GM03348 (cell line): ENCODE measurements at regions not wholly inside any gene's neighbourhood (a gene's known extent, or its start where the extent isn't known, plus 50 kb on each side); places are given as distances from the start of the nearest gene placed in this dataset.

Experiments
- DNase-seq: peaks from one replicate; pipeline ENCODE4 v3.0.0; 2012; ENCODE audit warnings: low spot score

- DNase-seq, result no peak
Observed at GRCh38 chr16:87067836-87068761, 249.1 kb downstream of the C16orf95 start.

- DNase-seq, result no peak
Observed at GRCh38 chr16:87068762-87069150, 248.4 kb downstream of the C16orf95 start.

DNA sequence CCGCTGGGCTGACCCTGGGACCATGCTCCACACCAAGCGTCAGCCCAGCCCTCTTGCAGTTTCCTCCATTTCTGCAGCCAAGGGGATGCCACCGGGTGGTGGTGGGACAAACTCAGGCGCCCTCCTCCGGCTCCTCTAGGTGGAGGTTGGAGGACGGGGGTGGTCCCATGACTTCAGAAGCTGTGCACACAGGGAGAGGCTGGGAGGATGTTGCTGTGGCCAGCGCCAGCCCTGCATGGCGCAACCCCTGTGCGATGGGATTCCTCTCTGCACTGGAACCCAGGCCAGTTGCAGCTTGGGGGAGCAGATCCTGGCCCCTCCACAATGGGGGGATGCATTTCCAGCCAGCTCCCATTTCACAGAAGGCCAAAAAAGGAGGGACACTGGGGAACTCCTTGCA is 246.5 kb downstream of the C16orf95 start:
- DNase-seq, result no peak

DNA sequence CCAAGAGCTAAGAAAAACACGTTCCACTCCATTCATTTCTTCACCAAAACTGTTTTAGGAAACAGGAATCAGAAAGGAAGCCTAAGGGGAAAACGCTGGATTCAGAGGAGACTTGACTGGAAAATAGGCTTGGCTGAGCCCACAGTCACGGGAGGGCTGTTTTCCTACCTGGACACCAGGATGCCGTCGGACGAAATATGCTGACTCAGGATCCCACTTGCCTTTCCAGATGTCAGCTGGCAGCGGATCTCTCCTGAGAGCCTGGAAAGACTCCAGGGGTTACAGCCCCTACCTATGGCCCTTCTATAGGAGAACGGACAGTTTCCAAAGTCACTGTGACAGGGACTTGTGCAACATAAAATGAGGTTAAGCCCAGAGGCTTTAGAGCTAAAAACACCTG is 245.1 kb downstream of the C16orf95 start:
- DNase-seq, result no peak

DNA sequence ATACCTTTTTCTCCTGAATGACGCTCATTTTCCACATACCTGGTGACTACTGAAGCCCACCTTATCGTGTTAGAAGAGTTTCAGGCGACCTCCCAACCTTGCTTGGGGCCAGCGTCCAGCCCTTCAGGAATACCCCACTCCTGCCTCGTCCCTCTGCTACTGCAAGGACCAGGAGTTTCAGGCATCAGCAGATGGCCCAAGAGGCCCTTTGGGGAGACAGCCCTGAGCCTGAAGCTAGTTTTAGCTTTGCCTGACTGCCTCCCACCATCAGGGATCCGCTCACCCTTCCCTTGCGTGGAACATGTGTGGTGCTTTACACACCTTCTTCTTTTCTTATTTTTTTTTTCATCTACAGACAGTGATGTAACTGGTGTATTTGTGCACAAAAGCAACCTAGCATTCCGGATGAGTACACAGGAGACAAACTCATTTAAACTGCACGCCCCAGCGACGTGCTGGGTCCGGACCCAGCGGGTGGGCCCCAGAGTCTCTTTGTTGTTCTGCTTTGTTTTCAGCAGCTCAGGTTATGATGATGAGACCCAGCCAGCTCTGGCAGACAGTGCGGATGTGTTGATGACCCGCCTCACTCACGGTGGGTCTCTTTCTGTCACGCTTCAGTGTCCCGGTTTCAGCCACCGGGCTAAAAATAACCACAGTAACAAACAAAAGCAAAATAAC is 242.4 kb downstream of the C16orf95 start:
- DNase-seq, result no peak

DNA sequence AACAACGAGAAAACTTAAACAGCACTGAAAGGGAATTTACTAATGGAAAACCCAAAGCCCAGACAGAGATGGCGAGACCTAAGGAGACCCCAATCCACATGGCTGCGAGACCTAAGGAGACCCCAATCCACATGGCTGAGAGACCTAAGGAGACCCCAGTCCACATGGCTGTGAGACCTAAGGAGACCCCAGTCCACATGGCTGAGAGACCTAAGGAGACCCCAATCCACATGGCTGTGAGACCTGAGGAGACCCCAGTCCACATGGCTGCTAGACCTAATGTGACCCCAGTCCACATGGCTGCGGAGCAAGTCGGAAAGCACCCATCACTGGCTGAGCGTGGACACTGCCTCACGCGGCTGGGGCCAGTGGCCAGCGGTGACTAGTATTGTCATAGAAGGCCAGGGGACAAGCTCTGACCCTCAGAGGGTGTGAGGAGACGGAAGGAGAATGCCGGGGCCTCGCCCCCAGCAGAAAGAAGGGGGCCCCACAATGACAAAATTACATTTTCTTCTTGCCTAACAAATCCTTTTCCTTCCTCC is 241.8 kb downstream of the C16orf95 start:
- no peak for DNase-seq

GRCh38 chr16:87076331-87076949 is 240.8 kb downstream of the C16orf95 start:
- no peak for DNase-seq

- peak; percentile 75 for DNase-seq
Observed at GRCh38 chr16:87076950-87077749, 240.0 kb downstream of the C16orf95 start.

- no peak for DNase-seq
Observed at GRCh38 chr16:87077750-87078127, 239.5 kb downstream of the C16orf95 start.

DNA sequence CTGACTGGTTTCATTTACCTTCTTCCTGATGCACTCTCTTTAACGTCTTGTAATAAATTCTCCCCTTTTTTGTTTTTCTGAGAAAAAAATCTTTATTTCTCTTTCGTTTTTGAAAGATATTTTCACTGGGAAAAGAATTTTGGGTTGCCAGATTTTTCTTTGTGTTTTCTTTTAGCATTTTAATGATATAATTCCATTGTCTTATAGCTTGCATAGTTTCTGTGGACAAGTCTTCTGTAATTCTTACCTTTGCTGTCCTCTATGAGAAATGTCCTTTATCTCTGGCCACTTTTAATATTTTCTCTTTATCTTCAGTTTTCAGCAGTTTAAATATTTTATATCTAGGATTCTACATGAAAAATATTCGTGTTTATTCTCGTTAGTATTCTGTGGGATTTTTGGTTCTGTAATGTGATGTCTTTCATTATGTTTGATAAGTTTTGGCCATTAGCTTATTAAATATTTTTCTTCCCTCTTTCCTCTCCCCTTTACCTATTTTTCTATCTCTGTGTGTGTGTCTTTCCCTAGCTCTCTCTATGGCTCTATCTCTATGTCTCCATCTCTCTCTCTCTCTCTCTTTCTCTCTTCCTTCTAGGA is 236.5 kb downstream of the C16orf95 start:
- DNase-seq, result no peak

DNA sequence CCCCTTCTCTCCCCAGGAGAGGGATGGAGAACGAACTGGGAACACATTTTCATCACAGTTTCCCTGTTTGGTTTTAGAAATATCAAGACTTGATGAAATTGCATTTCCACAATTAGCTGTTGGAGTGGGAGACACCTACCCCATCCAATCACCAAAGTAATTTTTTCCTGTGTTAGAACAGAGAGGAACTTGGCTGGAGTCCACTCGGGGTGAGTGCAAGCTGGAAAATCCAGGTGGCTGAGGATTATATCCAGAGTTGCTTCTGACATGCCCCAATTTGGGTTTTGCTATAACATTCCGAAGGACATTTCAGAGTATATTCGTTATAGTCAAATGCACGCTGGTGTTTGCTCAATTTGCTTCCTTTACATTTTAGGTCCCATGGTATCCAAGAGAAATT is 231.8 kb downstream of the C16orf95 start:
- no peak for DNase-seq

DNA sequence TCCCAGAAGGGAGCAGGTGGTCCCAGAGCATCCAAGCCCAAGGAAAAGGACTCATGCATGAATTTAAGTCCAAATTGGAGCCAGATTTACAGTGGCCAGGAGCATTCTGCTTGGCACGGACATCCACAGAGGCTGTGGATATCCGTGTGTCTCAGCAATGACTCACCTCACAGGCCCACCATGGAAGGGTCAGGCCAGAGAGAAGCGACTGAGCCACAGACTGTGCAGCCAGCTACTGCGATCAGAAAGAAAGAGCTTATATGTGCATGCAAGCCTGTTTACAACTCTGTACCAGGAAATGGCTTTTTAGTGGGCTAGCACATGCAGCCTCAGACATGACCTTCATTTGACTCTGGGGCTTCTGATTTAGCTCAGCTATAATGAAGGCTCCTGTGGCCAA is 231.0 kb downstream of the C16orf95 start:
- DNase-seq, result no peak

GRCh38 chr16:87086575-87086974 is 230.6 kb downstream of the C16orf95 start:
- no peak for DNase-seq

GRCh38 chr16:87092958-87093357 is 224.2 kb downstream of the C16orf95 start:
- DNase-seq, result no peak

DNA sequence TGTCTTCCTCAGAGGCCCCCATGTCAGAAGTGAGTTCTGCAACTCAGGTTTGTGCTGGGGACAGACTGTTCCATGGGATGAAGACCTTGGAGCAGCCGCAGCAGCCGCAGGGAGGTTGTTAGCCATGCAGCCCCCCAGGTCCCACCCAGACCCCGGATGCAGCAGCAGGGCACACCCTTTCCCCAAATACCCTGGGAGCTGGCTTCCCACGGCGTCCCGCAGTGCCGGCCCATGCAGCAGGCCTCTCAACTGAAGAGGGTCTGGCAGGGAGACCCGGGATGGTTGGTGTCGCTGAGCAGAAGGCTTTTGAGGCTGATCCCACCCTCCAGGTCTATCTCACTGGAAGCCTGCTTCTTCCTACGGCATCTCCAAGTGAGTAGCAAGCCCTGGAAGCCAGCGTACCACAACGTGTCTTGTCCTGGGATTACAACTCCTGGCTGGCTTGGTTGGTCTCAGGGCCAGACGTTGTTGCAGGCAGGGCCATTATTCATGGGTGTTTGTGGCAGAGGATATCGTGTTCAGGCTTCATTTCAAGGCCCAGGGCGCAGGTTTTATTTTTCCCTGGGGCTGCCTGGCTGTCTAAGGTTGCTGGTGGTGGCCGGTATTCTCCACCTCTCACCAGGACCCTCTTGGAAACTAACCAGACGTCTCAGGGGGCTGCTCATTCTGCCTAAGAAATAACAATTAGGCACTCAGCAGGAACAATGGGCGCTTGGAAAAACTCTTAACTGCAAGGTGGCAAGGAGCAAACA is 223.2 kb downstream of the C16orf95 start:
- no peak for DNase-seq

DNA sequence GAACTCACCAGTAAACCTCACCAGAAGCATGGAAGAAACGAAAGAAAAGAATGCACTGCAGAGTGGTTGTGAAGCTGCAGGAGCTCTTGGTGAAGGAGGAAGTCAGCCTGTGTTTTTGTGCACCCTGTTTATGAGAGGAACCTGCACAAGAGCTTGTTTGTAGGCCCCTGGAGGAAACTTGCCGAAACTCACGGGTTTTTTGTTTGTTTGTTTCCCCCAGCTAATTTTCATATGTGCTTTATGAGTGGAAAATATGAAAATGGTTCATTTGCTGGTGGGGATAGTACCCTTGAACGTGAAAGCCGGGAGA is 222.7 kb downstream of the C16orf95 start:
- DNase-seq, result no peak

DNA sequence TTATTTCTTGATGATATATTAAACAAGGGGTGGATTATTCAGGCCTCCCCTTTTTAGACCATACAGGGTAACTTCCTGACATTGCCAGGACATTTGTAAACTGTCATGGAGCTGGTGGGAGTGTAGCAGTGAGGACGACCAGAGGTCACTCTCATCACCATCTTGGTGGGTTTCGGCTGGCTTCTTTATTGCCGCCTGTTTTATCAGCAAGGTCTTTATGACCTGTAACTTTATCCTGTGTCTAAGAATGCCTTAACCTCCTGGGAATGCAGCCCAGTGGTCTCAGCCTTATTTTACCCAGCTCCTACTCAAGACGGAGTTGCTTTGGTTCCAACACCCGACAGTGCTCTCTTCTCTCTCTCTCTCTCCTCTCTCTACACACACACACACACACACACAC is 221.9 kb downstream of the C16orf95 start:
- no peak for DNase-seq

DNA sequence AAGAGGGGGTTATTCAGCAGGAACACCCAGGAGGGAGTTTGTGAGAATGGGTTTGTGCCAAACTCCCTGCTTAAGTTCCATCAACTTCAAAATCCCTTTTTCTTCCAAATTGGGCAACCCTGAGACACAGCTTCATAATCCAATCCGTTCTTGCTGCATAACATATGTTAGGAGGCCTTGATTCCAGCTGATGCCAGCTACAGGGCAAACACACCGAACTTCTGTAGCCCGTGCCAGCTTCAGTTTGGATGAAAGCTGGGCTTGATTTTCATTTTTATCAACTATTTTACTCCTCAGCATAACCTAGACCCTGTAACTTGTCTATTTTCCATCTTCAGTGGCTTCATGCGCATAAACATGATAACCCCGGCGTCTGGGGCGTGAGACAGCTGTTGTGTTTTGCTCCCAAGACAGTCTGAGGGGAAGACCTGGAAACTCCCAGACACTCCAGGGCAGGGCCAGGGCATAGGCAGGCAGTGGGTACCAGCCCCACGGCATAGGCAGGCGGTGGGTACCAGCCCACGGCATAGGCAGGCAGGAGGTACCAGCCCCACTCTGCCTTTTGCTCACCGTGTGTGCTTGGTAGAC is 220.4 kb downstream of the C16orf95 start:
- no peak for DNase-seq

- DNase-seq, result no peak
Observed at GRCh38 chr16:87098361-87098760, 218.8 kb downstream of the C16orf95 start.

DNA sequence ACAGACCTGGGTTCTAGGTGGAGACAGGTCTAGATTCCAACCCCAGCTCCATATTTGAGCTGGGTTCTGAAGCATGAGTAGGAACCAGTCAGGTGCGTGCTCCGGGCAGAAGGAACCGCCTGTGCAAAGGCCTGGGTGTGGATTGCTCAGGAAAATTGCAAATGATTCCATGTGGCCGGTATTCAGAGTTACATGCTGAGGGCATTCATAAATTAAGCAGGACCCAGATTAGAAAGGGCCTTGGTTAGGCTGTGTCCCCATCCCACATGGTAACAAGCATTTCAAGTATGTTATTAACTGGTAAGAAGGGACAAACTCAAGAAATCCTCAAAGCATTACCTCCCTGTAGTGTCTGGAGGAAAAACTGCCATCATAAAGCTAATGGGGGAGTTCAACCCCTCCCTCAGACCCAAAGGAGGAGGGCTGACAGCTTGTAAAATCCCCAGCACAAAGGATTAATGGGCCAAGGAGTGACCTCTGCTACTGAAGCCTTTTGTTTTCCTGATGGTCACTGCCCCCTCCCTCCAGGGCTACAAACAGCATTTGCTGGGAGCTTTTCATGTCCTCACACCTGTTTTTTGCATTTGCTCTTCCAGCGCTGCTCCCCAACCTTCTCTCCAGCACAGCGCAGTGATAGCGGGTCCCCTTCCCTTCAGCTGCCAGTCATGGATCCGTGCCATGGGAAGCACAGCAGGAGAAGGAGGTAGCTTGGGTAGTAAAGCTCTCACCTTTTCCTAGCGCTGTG is 218.0 kb downstream of the C16orf95 start:
- no peak for DNase-seq
